GM12875 (cell line): ENCODE measurements at regions not wholly inside any gene's neighbourhood (a gene's known extent, or its start where the extent isn't known, plus 50 kb on each side); places are given as distances from the start of the nearest gene placed in this dataset.

Experiments used
- H3K4me3 ChIP-seq: one replicate; pipeline ENCODE4 v1.5.1; 2011; ENCODE audit warnings: low read depth, low read length, control low read depth
- CTCF ChIP-seq: IDR thresholded peaks from 2 replicates; pipeline ENCODE4 v1.5.1; 2011; ENCODE audit warnings: low read depth, mild to moderate bottlenecking, control low read depth, inconsistent platforms, low read length, moderate library complexity, borderline replicate concordance; ENCODE audit not compliant: insufficient read depth

- H3K4me3 ChIP-seq = no peak overlapping the region
Observed at GRCh38 chr3:178329936-178330335, 206.3 kb upstream of the KCNMB2 start.

GRCh38 chr3:178334239-178334638 lies 202.0 kb upstream of the KCNMB2 start:
- H3K4me3 ChIP-seq = no peak overlapping the region
- no peak for TF ChIP-seq CTCF

More at GRCh38 chr3:178329936-178330335, 206.3 kb upstream of the KCNMB2 start:
- no peak for TF ChIP-seq CTCF

- no peak for TF ChIP-seq CTCF
- no peak overlapping the region for H3K4me3 ChIP-seq
Observed at GRCh38 chr3:178336336-178336735, 199.9 kb upstream of the KCNMB2 start.

- no peak for TF ChIP-seq CTCF
- H3K4me3 ChIP-seq = no peak overlapping the region
Observed at GRCh38 chr3:178340506-178340905, 195.7 kb upstream of the KCNMB2 start.

GRCh38 chr3:178341636-178342035 lies 194.6 kb upstream of the KCNMB2 start:
- no peak overlapping the region for H3K4me3 ChIP-seq
- TF ChIP-seq CTCF = no peak

- no peak overlapping the region for H3K4me3 ChIP-seq
- TF ChIP-seq CTCF = no peak
Observed at GRCh38 chr3:178342111-178342510, 194.1 kb upstream of the KCNMB2 start.

GRCh38 chr3:178343433-178344038 lies 192.7 kb upstream of the KCNMB2 start:
- TF ChIP-seq CTCF = no peak
- H3K4me3 ChIP-seq = no peak overlapping the region
